Gastroesophageal sphincter (tissue), 3 donors: ENCODE measurements at regions not wholly inside any gene's neighbourhood (a gene's known extent, or its start where the extent isn't known, plus 50 kb on each side); places are given as distances from the start of the nearest gene placed in this dataset.

Source experiments
- CTCF ChIP-seq, 4 experiments: fragments of 200-600 bp in 2 of 4; fragments of 450-650 bp in 2 of 4; sonication (generic) in 1 of 4; IDR thresholded peaks; one replicate each; pipeline ENCODE4 v1.5.1; 2017 to 2019; ENCODE audit warnings: antibody characterized with exemption in 4 of 4, mild to moderate bottlenecking in 2 of 4, moderate library complexity in 2 of 4
- POLR2A ChIP-seq, 2 donors: fragments of 450-650 bp; IDR thresholded peaks; one replicate each; pipeline ENCODE4 v1.6.1; 2017; ENCODE audit warnings: antibody characterized with exemption in 2 of 2, mild to moderate bottlenecking in 2 of 2, moderate library complexity in 1 of 2

- TF ChIP-seq CTCF (IDR thresholded peaks at IDR 0.05) (no peak), POLR2A (IDR thresholded peaks at IDR 0.05) (no peak)
These were observed 590.4 kb downstream of the PDCD6IP start for GRCh38 chr3:34388830-34389229.
